ENCODE measurements at regions not wholly inside any gene's neighbourhood (a gene's known extent, or its start where the extent isn't known, plus 50 kb on each side); places are given as distances from the start of the nearest gene placed in this dataset.

GRCh38 chr13:106373304-106373988 lies 162.0 kb downstream of the EFNB2 start:
- in situ Hi-C loops (cut with MboI; ENCODE audit: low sequenced_read_pairs, unreplicated experiment): no loop called here

GRCh38 chr13:106372199-106373155 lies 163.0 kb downstream of the EFNB2 start:
- in situ Hi-C loops (cut with MboI; ENCODE audit: low sequenced_read_pairs, unreplicated experiment): no loop called here
- no peak for TF ChIP-seq CTCF (IDR thresholded peaks at IDR 0.05; ENCODE audit: borderline replicate concordance, control extremely low read depth, extremely low read depth, insufficient read depth, missing control alignments)
- no peak for DNase-seq (ENCODE audit: low spot score)

More at GRCh38 chr13:106373304-106373988, 162.0 kb downstream of the EFNB2 start:
- no peak for DNase-seq (ENCODE audit: low spot score)
- no peak for TF ChIP-seq CTCF (IDR thresholded peaks at IDR 0.05; ENCODE audit: borderline replicate concordance, control extremely low read depth, extremely low read depth, insufficient read depth, missing control alignments)

GRCh38 chr13:106371024-106371423 lies 164.4 kb downstream of the EFNB2 start:
- no peak for TF ChIP-seq CTCF (IDR thresholded peaks at IDR 0.05; ENCODE audit: borderline replicate concordance, control extremely low read depth, extremely low read depth, insufficient read depth, missing control alignments)
- no peak for DNase-seq (ENCODE audit: low spot score)
- in situ Hi-C loops (cut with MboI; ENCODE audit: low sequenced_read_pairs, unreplicated experiment): no loop called here

GRCh38 chr13:106369858-106370257 lies 165.6 kb downstream of the EFNB2 start:
- no peak for DNase-seq (ENCODE audit: low spot score)
- in situ Hi-C loops (cut with MboI; ENCODE audit: low sequenced_read_pairs, unreplicated experiment): no loop called here
- TF ChIP-seq CTCF (IDR thresholded peaks at IDR 0.05; ENCODE audit: borderline replicate concordance, control extremely low read depth, extremely low read depth, insufficient read depth, missing control alignments): no peak

GRCh38 chr13:106369091-106369490 lies 166.4 kb downstream of the EFNB2 start:
- no peak for TF ChIP-seq CTCF (IDR thresholded peaks at IDR 0.05; ENCODE audit: borderline replicate concordance, control extremely low read depth, extremely low read depth, insufficient read depth, missing control alignments)
- DNase-seq (ENCODE audit: low spot score): no peak
- in situ Hi-C loops (cut with MboI; ENCODE audit: low sequenced_read_pairs, unreplicated experiment): no loop called here

- no peak for TF ChIP-seq CTCF (IDR thresholded peaks at IDR 0.05; ENCODE audit: borderline replicate concordance, control extremely low read depth, extremely low read depth, insufficient read depth, missing control alignments)
- in situ Hi-C loops (cut with MboI; ENCODE audit: low sequenced_read_pairs, unreplicated experiment): no loop called here
- DNase-seq (ENCODE audit: low spot score): no peak
These were observed 168.0 kb downstream of the EFNB2 start for GRCh38 chr13:106367361-106367971.

All from GM13976 (cell line).